H9 (cell line): ENCODE measurements at regions not wholly inside any gene's neighbourhood (a gene's known extent, or its start where the extent isn't known, plus 50 kb on each side); places are given as distances from the start of the nearest gene placed in this dataset.

ENCODE experiments used
- DNase-seq: peaks from one replicate; pipeline ENCODE4 v3.0.0-alpha.2; 2017
- H2AFZ ChIP-seq: one replicate; pipeline ENCODE4 v1.6.1; 2013; ENCODE audit warnings: mild to moderate bottlenecking, low read length, control low read depth, moderate library complexity
- H2AK5ac ChIP-seq: 2 replicates; pipeline ENCODE4 v1.6.1; 2013; ENCODE audit warnings: low read length, control low read depth, mixed read lengths; ENCODE audit not compliant: insufficient read length
- H2BK120ac ChIP-seq: one replicate; pipeline ENCODE4 v1.6.1; 2013; ENCODE audit warnings: low read depth, mild to moderate bottlenecking, low read length, control low read depth, inconsistent platforms; ENCODE audit not compliant: poor library complexity, severe bottlenecking
- H2BK12ac ChIP-seq: 2 replicates; pipeline ENCODE4 v1.6.1; 2013; ENCODE audit warnings: low read length, control low read depth, mixed read lengths, low read depth; ENCODE audit not compliant: insufficient read length
- H2BK15ac ChIP-seq: 2 replicates; pipeline ENCODE4 v1.6.1; 2013; ENCODE audit warnings: low read depth, low read length, control low read depth
- H2BK20ac ChIP-seq: one replicate; pipeline ENCODE4 v1.6.1; 2013; ENCODE audit warnings: low read depth, mild to moderate bottlenecking, low read length, control low read depth, inconsistent platforms; ENCODE audit not compliant: poor library complexity, severe bottlenecking
- H2BK5ac ChIP-seq: 2 replicates; pipeline ENCODE4 v1.6.1; 2013; ENCODE audit warnings: low read length, control low read depth, mixed read lengths; ENCODE audit not compliant: insufficient read length
- H3K14ac ChIP-seq: 2 replicates; pipeline ENCODE4 v1.6.1; 2013; ENCODE audit warnings: low read length, control low read depth; ENCODE audit not compliant: insufficient read depth
- H3K18ac ChIP-seq: 2 replicates; pipeline ENCODE4 v1.6.1; 2013; ENCODE audit warnings: low read depth, mild to moderate bottlenecking, mixed read lengths, low read length, control low read depth; ENCODE audit not compliant: insufficient read length
- H3K23ac ChIP-seq: 2 replicates; pipeline ENCODE4 v1.6.1; 2013; ENCODE audit warnings: low read length, control low read depth, mixed read lengths, low read depth; ENCODE audit not compliant: insufficient read length
- H3K23me2 ChIP-seq: 2 replicates; pipeline ENCODE4 v1.6.1; 2013; ENCODE audit warnings: low read depth, mild to moderate bottlenecking, mixed read lengths, low read length, control low read depth; ENCODE audit not compliant: insufficient read length, poor library complexity, severe bottlenecking
- H3K27ac ChIP-seq: 2 replicates; pipeline ENCODE4 v1.5.1; 2013; ENCODE audit warnings: low read length, control low read depth, mixed read lengths, low read depth; ENCODE audit not compliant: insufficient read length
- H3K27me3 ChIP-seq: 2 replicates; pipeline ENCODE4 v1.6.1; 2013; ENCODE audit warnings: low read length, control low read depth, inconsistent platforms; ENCODE audit not compliant: insufficient read depth
- H3K4ac ChIP-seq: 2 replicates; pipeline ENCODE4 v1.6.1; 2013; ENCODE audit warnings: low read depth, mild to moderate bottlenecking, control low read depth, inconsistent platforms, low read length, moderate library complexity
- H3K4me1 ChIP-seq: 2 replicates; pipeline ENCODE4 v1.6.1; 2013; ENCODE audit warnings: low read length, control low read depth, inconsistent platforms; ENCODE audit not compliant: insufficient read depth
- H3K4me2 ChIP-seq: 2 replicates; pipeline ENCODE4 v1.6.1; 2013; ENCODE audit warnings: low read length, control low read depth, mixed read lengths; ENCODE audit not compliant: insufficient read length, insufficient read depth
- H3K56ac ChIP-seq: 2 replicates; pipeline ENCODE4 v1.6.1; 2013; ENCODE audit warnings: low read depth, mild to moderate bottlenecking, mixed read lengths, low read length, control low read depth; ENCODE audit not compliant: insufficient read length
- H3K79me1 ChIP-seq: 2 replicates; pipeline ENCODE4 v1.6.1; 2013; ENCODE audit warnings: low read depth, mild to moderate bottlenecking, moderate library complexity, low read length, control low read depth, inconsistent platforms; ENCODE audit not compliant: insufficient read depth, poor library complexity, severe bottlenecking
- H3K79me2 ChIP-seq: 2 replicates; pipeline ENCODE4 v1.6.1; 2013; ENCODE audit warnings: low read length, control low read depth, inconsistent platforms; ENCODE audit not compliant: insufficient read depth
- H3K9ac ChIP-seq: 2 replicates; pipeline ENCODE4 v1.6.1; 2013; ENCODE audit warnings: low read length, control low read depth, mixed read lengths; ENCODE audit not compliant: insufficient read length; ENCODE audit errors: extremely low read depth
- H3K9me3 ChIP-seq: one replicate; pipeline ENCODE4 v1.6.1; 2013; ENCODE audit warnings: low read depth, low read length, inconsistent platforms; ENCODE audit not compliant: control insufficient read depth
- H3T11ph ChIP-seq: one replicate; pipeline ENCODE4 v1.6.1; 2013; ENCODE audit warnings: mild to moderate bottlenecking, low read length, control low read depth, inconsistent platforms
- H4K20me1 ChIP-seq: one replicate; pipeline ENCODE4 v1.6.1; 2013; ENCODE audit not compliant: control insufficient read depth, insufficient read length, insufficient read depth
- H4K5ac ChIP-seq: 2 replicates; pipeline ENCODE4 v1.6.1; 2013; ENCODE audit warnings: low read depth, mild to moderate bottlenecking, mixed read lengths, low read length, control low read depth; ENCODE audit not compliant: insufficient read length
- H4K8ac ChIP-seq: replicated peaks from 2 replicates; pipeline ENCODE4 v1.6.1; 2013; ENCODE audit warnings: low read length, control low read depth, mixed read lengths, low read depth; ENCODE audit not compliant: insufficient read length
- H4K91ac ChIP-seq: 2 replicates; pipeline ENCODE4 v1.6.1; 2013; ENCODE audit warnings: low read depth, mild to moderate bottlenecking, moderate library complexity, mixed read lengths, low read length, control low read depth; ENCODE audit not compliant: insufficient read length
- H3K27ac Mint-ChIP-seq, 3 experiments: 2 replicates in 2 of 3; 3 replicates in 1 of 3; pipeline ENCODE4 v1.8.0; 2020 to 2021; ENCODE audit warnings: mixed read lengths in 3 of 3, mild to moderate bottlenecking in 1 of 3, moderate library complexity in 1 of 3
- H3K27me3 Mint-ChIP-seq: 2 replicates; pipeline ENCODE4 v1.8.0; 2021; ENCODE audit warnings: low read depth, mild to moderate bottlenecking, moderate library complexity, mixed read lengths
- H3K36me3 Mint-ChIP-seq, 3 experiments: 2 replicates in 2 of 3; 3 replicates in 1 of 3; pipeline ENCODE4 v1.8.0; 2020 to 2021; ENCODE audit warnings: low read depth in 3 of 3, mixed read lengths in 3 of 3; ENCODE audit not compliant: insufficient read depth in 1 of 3
- H3K4me1 Mint-ChIP-seq, 2 experiments: 2 replicates each; pipeline ENCODE4 v1.8.0; 2020; ENCODE audit warnings: mixed read lengths in 2 of 2
- H3K4me3 Mint-ChIP-seq, 2 experiments: 2 replicates in 1 of 2; 3 replicates in 1 of 2; pipeline ENCODE4 v1.8.0; 2020 to 2021; ENCODE audit warnings: mild to moderate bottlenecking in 2 of 2, mixed read lengths in 2 of 2, moderate library complexity in 1 of 2
- H3K9me3 Mint-ChIP-seq, 2 experiments: 2 replicates in 1 of 2; 3 replicates in 1 of 2; pipeline ENCODE4 v1.8.0; 2020; ENCODE audit warnings: mild to moderate bottlenecking in 2 of 2, mixed read lengths in 2 of 2, moderate library complexity in 1 of 2
- WGBS: extraction: QIAGEN DNeasy Blood & Tissue Kit; methylation state at CpG from one replicate; pipeline ENCODE4 v1.1.7; 2013; ENCODE audit warnings: missing lambda C conversion rate, low lambda C conversion rate, mixed read lengths; ENCODE audit not compliant: insufficient read length; ENCODE audit errors: extremely low coverage; 5-methylcytosine and 5-hydroxymethylcytosine counted together
- TF ChIP-seq, protein P1 (sequence below): fragments of 200-600 bp; sonication (generic); conservative IDR thresholded peaks from 3 replicates; pipeline ENCODE4 v1.8.0; 2021; ENCODE audit warnings: antibody characterized with exemption, mild to moderate bottlenecking

DNA sequence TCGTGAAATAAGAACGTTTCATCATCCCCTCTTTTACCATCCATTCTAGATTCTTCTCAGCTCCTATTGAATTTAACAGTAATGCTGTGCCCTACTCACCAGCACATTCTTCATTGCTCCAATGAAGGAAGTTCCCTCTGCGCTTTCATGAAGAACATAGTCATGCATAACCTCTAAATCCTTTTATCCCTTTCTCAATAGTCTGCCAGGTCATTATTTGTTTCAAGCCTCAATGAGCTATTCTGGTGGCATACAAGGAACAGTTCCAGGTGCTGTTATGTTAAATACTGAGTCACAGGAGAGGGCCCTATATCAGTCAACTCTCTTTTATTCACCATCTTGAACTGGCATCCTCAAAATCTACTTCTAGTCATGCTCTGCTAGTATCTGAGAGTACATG, 381.0 kb downstream of the GPATCH2 start:
- no peak overlapping the region for H3K9ac ChIP-seq
- no peak overlapping the region for H3K27ac Mint-ChIP-seq
- H3K4ac ChIP-seq, result no peak overlapping the region
- no peaks in the 10 kb centered on the region; the same call in 1 of the 2 replicates for H3K27me3 Mint-ChIP-seq
- WGBS, result no CpG with 5 or more reads among the region's 3 CpGs
- no peak overlapping the region for H2AFZ ChIP-seq
- no peaks in the 10 kb centered on the region for H3K23me2 ChIP-seq
- no peak overlapping the region for H2BK120ac ChIP-seq
- H3K79me2 ChIP-seq, result no peaks in the 10 kb centered on the region
- no peak overlapping the region for H2BK5ac ChIP-seq
- no peaks in the 10 kb centered on the region for H3K4me1 ChIP-seq
- H2BK12ac ChIP-seq, result no peak overlapping the region
- H4K5ac ChIP-seq, result no peak overlapping the region
- no peak overlapping the region for H2AK5ac ChIP-seq
- no peaks in the 10 kb centered on the region for H4K20me1 ChIP-seq
- H3K56ac ChIP-seq, result no peak overlapping the region
- H2BK20ac ChIP-seq, result no peak overlapping the region
- H3K27ac ChIP-seq, result no peak overlapping the region
- H3K14ac ChIP-seq, result no peak overlapping the region
- DNase-seq, result no peak
- no peak overlapping the region for H3K18ac ChIP-seq
- no peaks in the 10 kb centered on the region for H3K79me1 ChIP-seq
- no peak overlapping the region for H2BK15ac ChIP-seq
- no peaks in the 10 kb centered on the region for H3K9me3 ChIP-seq
- H3K23ac ChIP-seq, result no peak overlapping the region
- H4K8ac ChIP-seq, result no peak overlapping the region
- peaks cover 3 to 6% of the 10 kb centered on the region in 2 experiments; a peak in 3 of 4 replicates for H3K4me1 Mint-ChIP-seq
- H3K9me3 Mint-ChIP-seq, result no peaks in the 10 kb centered on the region
- H3K4me2 ChIP-seq, result no peak overlapping the region
- TF ChIP-seq, protein P1, sequence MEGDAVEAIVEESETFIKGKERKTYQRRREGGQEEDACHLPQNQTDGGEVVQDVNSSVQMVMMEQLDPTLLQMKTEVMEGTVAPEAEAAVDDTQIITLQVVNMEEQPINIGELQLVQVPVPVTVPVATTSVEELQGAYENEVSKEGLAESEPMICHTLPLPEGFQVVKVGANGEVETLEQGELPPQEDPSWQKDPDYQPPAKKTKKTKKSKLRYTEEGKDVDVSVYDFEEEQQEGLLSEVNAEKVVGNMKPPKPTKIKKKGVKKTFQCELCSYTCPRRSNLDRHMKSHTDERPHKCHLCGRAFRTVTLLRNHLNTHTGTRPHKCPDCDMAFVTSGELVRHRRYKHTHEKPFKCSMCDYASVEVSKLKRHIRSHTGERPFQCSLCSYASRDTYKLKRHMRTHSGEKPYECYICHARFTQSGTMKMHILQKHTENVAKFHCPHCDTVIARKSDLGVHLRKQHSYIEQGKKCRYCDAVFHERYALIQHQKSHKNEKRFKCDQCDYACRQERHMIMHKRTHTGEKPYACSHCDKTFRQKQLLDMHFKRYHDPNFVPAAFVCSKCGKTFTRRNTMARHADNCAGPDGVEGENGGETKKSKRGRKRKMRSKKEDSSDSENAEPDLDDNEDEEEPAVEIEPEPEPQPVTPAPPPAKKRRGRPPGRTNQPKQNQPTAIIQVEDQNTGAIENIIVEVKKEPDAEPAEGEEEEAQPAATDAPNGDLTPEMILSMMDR, result no peak
- H3K27me3 ChIP-seq, result no peaks in the 10 kb centered on the region
- no peak overlapping the region for H4K91ac ChIP-seq
- H3T11ph ChIP-seq, result no peak overlapping the region
- H3K36me3 Mint-ChIP-seq, result peaks cover 0 to 4% (median 0%) of the 10 kb centered on the region in 3 experiments; a peak in 1 of 7 replicates
- H3K4me3 Mint-ChIP-seq, result no peak overlapping the region
